ENCODE measurements at regions not wholly inside any gene's neighbourhood (a gene's known extent, or its start where the extent isn't known, plus 50 kb on each side); places are given as distances from the start of the nearest gene placed in this dataset.

DNA sequence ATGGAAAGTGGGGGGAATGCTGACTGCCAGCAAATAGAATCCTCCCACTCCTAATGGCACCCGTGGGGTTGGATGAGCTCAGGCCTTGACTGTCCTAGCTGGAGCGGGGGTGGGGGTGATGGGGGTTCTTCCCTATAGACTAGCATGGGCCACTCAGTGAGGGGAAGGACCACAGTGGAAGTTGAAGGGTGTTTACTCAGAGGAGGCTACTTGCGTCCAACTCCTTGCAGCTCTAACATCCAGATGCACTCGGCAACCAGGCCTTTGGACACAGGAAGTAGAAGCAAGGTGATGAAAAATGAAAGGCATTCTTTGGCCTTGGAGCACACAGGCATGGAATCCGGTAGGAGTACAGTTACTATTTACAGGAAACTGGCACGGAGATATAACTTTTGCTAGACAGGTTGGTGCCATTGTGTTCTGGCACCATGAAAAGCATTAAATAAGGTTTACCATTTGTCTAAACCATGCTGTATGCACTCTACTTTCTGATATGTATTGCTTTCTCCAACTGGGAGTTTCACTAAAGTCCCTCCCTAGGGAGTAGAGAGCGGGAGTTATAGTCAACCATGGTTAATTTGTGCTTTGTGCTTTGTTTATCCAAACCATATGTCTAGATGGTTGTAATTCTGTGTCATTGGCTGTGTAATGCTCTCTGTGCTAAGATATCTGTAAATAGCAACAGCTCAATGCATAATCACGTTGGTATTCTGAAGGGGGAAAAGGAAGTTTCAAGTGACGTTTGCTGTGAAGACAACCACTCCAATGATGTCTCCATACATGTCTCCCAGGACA lies 125.3 kb downstream of the TSHZ3 start:
- no peak for DNase-seq

DNA sequence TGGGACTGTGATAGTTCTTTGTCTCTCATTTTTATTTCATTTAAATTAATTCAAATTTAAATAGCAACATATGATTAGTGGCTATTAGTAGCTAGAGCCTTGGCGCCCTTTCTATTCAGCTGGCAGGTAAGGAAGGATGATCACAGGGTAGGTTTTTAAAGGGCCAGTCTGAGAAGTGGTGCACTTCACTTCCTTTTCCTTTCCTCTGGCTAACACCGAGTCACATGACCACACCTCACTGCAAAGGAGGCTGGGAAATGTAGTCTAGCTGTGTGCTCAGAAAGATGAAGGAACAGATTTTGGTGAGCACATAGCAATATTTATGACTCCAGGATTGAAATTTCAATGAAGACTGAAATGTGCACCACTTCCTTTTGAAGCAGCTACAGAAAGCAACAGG lies 128.7 kb downstream of the TSHZ3 start:
- no peak for DNase-seq

DNA sequence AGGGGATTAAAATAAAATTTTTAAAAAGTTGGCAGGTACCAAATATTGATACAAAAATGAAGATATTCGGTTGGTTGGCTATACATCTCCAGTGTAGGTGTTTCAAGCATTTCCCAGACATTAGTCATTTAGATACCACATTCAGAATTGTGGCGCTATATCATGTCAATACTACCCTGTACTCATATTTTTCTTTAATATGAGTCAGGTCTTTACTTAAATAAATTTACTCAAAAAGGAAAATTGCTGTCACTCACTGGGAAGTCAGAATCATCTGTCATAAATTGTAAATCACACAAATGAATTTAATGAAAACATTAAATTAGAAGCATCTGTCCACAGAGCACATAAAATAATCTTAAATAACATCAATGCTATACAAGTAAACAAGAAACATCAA lies 134.2 kb downstream of the TSHZ3 start:
- DNase-seq, result no peak

DNA sequence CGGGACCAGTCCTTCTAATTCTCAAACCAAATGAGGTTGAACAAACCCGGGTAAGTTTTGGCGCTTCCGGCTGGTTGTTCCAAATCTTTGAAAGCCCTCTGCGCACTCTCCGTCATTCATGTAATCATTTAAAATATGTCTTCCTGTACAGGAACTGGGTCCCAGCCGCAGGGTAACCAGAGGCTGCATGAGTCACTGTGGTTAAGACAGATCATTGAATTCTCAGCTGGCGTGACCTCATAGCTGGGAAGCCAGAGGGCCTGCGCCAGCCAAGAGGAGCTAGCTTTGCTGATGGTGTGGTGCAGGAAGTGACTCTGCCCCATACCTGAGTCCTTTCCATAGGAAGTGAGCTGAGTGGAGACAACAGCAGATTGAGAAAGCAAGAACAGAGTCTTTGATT lies 135.2 kb downstream of the TSHZ3 start:
- DNase-seq, result no peak

DNA sequence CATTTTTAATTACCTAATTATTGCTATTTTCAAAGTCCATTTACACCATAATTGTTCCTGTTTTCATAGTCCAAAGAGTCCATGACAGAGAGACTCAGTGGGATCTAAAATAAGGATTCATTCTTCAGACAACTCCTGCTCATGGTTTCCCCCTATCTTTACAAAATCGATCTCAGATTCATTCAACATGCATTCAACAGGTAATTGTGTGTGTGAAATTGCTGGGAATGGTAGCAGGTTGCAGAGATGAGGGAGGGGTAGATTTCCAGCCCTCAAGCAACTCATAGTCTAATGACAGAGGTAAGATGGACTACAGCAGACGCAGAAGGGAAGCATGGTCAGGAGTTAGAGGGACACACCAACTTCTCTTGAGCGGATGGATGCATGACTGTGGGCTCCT lies 138.1 kb downstream of the TSHZ3 start:
- DNase-seq, result no peak

DNA sequence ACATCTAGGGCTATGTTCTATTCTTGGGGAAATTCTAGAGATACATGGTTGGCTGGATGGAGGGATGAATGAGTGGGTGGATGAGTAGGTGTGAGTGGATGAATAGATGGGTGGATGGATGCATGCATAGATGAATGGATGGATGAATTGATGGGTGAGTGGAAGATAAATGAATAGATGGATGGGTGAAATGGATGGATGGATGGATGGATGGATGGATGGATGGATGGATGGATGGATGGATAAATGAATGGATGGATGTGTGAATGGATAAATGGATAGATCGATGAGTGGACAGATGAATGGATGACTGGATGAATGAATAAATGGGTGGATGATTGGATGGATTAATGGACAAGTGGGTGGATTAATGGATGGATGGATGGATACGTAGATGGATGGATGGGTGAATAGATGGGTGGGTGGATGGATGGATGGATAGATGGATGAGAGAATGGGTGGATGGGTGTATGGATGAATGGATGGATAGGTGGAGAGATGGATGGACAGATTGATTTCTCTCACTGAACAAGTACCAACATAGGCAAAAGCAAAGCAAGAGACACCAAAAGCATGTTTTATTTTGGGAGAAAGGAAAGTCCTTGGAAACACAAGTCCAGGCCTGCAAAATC lies 143.2 kb downstream of the TSHZ3 start:
- no peak for DNase-seq

DNA sequence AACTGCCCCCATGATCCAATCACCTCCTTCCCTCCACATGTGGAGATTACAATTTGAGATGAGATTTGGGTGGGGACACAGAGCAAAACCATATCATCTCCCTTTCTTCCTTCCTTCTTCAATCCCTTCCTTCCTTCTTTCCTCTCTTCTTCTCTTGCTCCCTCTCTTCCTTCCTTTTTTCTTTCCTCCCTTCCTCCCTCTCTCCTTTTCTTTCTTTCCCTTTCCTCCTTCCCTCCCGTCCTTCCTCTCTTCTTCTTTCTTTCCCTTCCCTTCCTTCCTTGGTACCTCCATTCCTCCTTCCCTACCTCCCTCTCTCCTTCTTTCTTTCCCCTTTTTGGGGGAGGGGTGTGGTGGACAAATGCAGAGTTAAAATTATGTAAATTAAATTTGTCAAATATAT lies 145.1 kb downstream of the TSHZ3 start:
- DNase-seq, result no peak

DNA sequence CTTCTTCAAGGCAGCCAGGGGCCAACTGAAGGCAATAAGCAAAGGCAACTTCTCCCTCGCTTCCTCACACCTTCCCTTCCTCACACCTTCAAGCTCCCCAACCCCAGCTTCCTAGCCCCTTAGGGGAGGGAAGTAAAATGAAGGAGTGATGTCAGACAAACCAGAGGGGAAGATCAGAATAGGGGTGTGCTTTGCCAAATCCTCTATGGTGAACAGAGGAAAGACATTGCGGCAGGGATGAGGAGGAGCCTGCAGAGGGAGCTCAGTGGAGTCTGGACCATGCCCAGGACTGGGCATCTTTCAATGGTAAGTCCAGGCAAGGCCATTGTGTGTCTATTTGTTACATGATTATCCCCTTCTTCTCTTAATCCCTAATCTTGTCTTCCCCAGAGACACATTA lies 164.0 kb downstream of the TSHZ3 start:
- no peak for DNase-seq

DNA sequence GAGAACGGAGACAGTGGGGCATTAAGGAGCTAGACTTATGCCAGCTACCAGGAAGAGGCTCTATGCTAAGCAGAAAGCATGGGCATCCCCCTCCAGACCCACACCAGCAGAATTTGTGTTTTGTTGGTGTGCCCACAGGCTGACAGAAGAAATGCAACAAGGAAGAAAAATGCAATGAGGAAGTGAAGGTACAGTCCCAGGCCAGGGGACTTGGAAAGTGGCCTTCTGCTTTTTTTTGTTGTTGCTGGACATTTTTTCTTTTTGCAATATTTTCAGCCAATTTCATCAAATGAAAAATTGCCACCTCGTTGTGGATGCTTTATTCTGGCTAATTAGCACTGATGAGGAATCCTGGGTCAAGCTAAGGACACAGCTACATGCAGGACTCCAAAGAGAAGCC lies 167.7 kb downstream of the TSHZ3 start:
- no peak for DNase-seq

DNA sequence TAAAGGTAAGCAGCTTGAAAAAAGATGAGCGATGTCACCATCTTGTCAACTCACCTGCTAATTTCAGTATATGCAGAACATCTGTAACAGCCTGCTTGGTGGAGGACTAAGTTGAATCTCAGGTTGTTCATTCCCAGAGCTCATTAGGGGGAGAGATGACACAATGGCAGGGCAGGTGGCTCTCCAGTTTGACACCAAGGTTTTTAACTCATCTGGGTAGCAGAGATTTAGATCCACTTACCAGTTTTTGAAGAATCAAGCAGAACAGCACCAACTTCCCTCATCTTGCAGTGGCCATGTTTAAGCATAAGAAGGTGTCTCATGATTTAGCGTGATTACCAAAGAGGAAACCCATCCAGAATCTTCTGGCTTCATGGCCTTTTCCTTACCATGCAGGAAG lies 168.3 kb downstream of the TSHZ3 start:
- no peak for DNase-seq

DNA sequence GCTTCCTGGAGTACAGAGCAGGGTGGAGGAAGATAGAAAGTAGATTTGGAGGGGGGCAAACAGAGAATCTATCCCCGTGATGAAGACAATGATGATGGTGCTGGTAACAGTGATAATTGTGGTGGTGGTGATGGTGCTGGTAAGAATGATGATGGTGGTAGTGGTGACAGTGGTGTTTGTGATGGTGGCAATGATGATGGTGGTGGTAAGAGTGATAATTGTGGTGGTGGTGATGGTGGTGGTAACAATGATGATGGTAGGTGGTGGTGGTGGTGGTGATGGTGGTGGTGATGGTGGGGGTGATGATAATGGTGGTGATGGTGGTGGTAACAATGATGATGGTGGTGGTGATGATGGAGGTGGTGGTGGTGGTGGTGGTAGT lies 169.8 kb downstream of the TSHZ3 start:
- DNase-seq, result no peak

DNA sequence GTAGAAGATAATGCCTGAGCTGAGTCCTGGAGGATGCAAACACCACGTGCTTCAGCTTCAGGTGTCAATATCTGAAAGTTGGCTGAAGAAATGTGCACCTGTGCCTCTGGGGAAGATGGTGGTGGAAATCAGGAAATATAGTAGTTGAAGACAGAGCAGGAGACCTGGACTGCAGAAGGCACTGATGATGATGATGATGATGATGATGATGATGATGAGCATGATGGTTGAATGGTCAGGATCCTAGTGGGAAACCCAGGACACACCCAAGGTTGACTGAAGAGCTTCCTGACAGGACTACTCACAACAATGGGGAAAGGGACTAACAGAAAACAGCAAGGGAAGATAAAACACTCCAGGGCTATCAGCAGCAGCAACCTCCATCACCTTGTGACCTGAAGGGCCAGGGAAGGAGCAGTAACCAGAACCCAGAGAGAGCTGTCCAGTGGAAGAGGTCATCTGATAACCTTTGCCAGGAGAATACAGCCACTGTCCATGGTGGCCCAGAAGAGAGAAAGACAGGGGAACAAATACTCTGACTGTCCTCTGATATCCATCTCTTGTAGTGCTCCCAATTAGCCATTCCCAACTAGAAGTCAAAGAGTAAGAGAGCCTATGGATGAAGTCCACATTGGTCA lies 170.3 kb downstream of the TSHZ3 start:
- no peak for DNase-seq

DNA sequence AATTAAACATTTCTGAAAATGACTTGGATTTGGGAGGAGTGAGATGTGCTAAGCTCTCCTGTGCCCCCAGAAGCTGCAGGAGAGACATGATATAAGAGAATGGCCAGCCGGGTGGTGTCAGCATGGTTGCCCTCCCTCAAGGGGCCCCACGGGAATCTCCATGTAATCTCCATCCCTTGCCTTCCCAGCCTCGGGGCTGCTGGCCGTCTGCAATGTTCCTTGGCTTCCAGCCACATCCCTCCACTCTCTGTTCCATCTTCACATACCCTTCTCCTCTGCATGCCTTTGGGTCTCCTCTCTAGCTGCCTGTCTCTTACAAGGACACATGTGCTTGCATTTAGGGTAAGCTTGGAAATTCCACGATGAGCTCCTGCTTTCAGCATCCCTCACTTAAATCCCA lies 172.0 kb downstream of the TSHZ3 start:
- DNase-seq, result no peak

DNA sequence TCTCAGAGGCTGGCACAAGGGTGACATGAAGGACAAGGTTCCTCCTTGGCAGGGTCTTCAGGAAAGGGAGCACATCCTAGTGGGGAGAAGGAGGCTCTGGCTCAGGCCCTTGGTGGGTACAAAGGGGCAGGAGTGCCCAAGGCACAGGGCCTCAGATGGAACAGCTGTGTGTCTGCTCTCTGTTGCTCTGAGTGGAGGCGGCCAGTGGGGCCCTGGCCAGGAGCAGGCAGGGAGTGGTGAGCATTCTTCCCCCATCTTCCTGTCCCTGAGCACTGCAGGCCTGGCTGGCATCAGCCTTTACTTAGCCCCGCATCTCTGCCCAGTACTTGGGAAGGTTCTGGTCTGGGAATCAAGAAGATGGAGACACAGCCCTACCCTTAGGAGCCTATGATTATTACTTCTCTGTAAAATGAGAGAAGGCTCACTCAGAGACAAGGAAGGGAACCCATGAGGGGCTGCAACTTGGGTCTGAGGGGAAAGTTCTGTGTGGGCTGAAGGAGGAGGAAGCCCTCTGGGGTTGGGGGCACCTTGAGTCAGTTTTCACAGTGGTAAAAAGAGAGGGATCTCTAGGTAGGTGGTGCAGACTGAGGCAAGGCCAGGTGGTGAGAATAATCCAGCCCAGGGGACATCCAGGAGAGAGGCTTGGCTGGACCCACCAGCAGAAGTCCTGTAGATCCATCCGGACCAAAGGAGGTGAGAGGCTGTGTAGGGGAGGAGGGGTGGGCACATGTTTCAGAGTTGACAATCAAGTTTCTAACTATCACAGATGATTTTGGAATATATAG lies 173.5 kb downstream of the TSHZ3 start:
- DNase-seq, result no peak

DNA sequence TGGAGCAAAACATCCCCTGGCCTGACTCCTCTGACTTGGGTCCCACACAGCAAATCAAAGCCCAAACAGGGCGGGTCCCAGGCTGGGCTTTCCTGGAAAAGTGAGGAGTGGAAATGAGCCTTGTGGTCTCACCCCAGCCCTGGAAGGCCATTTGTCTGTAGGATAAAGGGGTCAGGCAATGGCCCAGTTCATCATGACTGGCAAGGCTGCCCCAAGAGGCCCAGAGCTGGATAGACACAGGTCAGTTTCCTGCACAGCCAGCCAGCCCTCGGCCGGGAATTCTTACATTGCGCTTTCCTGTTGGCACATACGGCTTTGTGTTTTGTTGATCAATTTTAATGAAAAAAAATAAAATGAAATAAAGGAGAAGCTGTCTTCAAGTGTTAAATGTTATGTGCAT lies 174.3 kb downstream of the TSHZ3 start:
- DNase-seq, result no peak

DNA sequence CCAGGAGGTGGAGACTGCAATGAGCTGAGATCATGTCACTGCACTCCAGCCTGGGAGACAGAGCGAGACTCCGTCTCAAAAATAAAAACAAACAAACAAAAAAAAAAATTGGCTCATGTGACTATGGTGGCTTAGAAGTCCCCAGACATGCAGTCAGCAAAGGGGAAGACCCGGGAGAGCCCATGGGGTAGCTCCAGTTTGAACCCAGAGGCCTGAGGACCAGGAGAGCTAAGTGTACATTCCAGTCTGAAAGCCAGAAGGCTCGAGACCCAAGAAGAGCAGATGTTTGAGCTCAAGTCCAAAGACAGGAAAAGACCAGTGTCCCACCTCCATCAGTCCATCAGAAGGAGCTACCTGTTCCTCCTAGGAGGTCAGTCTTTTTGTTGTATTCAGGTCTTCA lies 175.2 kb downstream of the TSHZ3 start:
- no peak for DNase-seq

DNA sequence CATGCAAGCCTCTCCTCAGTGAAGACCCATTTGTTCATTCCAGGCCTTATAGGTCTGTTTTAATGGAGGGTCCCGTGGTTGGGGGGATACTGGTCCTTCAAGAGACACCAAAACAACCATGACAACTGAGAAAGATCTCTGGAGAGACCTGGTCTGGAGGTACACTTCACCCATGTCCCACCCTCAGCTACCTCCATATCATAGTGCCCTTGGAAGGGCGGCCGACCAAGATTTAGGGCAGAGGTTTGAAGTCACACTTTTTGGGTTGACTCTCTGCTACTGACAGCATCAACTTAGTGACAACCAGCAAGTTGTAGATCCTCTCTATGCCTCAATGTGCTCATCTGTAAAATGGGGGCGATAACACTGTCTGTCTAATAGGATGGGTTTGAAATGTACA lies 177.3 kb downstream of the TSHZ3 start:
- no peak for DNase-seq

DNA sequence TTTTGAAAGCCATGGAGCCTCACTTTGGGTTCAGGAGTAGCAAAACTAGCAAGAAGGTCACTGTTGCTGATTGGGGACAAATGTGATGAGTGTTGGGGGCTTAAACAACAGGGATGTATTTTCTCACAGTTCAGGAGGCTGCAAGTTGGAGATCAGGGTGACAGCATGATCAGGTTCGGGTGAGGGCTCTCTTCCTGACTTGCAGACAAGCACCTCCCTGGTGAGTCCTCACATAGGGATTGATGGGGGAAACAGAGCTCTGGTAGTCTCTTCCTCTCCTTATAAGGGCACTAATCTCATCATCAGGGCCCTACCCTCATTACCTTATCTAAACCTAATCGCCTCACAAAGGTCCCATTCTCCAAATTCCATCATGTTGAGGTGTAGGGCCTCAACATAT lies 179.2 kb downstream of the TSHZ3 start:
- no peak for DNase-seq

DNA sequence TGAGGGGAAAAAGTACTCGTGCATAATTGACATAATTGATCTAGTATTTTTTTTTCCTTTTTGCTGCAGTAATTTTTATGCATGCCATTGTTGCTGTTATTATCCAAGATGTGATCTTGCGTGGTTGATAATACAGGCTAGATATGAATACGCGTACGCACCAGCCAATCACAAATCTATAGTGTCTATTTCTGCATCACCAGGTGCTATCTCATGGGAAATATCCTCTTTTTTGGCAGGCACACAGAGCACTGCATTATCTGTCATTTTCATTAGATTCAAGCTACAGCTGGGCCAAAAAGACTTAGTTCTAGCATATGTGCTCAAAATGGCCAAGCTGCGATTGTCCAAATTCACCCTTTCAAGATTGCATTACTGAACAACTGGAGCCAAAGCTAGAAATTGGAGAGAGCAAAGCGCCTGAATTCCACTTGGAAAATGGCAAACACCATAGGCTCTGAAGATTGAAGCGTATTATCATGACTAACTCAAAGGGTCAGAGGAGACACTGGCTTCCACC lies 181.1 kb downstream of the TSHZ3 start:
- no peak for DNase-seq

DNA sequence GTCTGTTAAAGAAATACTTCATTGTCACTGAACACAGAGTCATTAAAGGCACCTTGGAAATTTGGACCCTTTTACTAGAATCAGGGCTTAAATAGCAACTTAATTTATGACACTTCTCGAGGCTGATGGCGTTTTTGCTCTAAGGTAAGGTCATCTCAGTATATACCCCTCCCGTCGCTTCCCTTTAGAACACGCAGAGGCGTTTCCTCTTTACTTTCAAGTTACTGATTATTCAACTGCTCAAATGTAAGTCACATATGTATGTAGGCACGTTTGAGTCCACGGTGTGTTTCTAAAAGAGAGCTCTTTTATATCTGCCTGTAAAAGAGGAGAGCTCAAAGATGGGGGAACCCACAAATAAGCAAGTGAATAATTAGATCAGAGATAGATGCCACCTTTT lies 181.5 kb downstream of the TSHZ3 start:
- DNase-seq, result no peak

DNA sequence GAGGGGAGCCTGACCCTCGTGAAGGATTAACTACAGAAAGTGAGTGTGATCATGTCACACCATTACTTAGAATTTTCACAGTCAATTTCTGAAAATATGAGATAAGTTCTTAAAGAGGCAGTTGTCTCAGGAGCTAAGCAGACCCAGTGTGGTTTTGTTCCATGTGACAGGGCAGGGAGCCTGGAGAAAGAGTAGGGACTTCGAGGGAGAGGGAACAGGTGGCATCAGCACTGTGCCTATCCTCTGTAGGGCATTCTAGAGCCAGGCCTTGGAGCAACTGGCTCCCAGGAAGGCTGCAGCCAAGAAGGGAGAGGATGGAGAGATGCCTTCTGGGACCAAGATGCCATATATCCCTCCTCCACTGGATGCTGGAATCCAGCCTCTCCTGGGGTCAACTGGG lies 183.0 kb downstream of the TSHZ3 start:
- DNase-seq, result no peak

DNA sequence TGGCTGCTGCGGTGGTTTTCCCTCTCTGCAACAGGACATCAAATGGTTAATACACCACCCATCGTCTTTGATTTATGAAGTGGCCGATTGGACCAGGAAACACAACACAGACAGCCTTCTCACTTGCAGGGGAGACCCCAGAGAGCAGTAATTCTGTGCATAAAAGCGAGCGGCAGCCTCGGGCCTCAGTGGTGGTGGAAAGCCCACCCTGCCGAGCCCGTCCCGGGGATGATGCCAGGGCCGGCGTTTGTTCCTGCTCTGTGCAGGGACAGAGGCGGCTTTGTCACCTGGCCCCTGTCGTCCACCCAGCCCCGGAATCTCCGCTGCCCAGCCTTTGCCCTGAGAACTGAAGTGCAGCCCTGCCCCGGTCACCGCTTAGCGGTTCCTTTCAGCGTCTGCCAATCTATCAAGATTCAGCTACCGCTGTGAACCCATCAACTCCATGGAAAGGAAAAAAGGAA lies 184.4 kb downstream of the TSHZ3 start:
- no peak for DNase-seq
